H9 (cell line): ENCODE measurements at regions not wholly inside any gene's neighbourhood (a gene's known extent, or its start where the extent isn't known, plus 50 kb on each side); places are given as distances from the start of the nearest gene placed in this dataset.

Experiments
- DNase-seq: peaks from one replicate; pipeline ENCODE4 v3.0.0-alpha.2; 2017
- H2AFZ ChIP-seq: one replicate; pipeline ENCODE4 v1.6.1; 2013; ENCODE audit warnings: mild to moderate bottlenecking, low read length, control low read depth, moderate library complexity
- H2AK5ac ChIP-seq: 2 replicates; pipeline ENCODE4 v1.6.1; 2013; ENCODE audit warnings: low read length, control low read depth, mixed read lengths; ENCODE audit not compliant: insufficient read length
- H2BK120ac ChIP-seq: one replicate; pipeline ENCODE4 v1.6.1; 2013; ENCODE audit warnings: low read depth, mild to moderate bottlenecking, low read length, control low read depth, inconsistent platforms; ENCODE audit not compliant: poor library complexity, severe bottlenecking
- H2BK12ac ChIP-seq: 2 replicates; pipeline ENCODE4 v1.6.1; 2013; ENCODE audit warnings: low read length, control low read depth, mixed read lengths, low read depth; ENCODE audit not compliant: insufficient read length
- H2BK15ac ChIP-seq: 2 replicates; pipeline ENCODE4 v1.6.1; 2013; ENCODE audit warnings: low read depth, low read length, control low read depth
- H2BK20ac ChIP-seq: one replicate; pipeline ENCODE4 v1.6.1; 2013; ENCODE audit warnings: low read depth, mild to moderate bottlenecking, low read length, control low read depth, inconsistent platforms; ENCODE audit not compliant: poor library complexity, severe bottlenecking
- H2BK5ac ChIP-seq: 2 replicates; pipeline ENCODE4 v1.6.1; 2013; ENCODE audit warnings: low read length, control low read depth, mixed read lengths; ENCODE audit not compliant: insufficient read length
- H3K14ac ChIP-seq: 2 replicates; pipeline ENCODE4 v1.6.1; 2013; ENCODE audit warnings: low read length, control low read depth; ENCODE audit not compliant: insufficient read depth
- H3K18ac ChIP-seq: 2 replicates; pipeline ENCODE4 v1.6.1; 2013; ENCODE audit warnings: low read depth, mild to moderate bottlenecking, mixed read lengths, low read length, control low read depth; ENCODE audit not compliant: insufficient read length
- H3K23ac ChIP-seq: 2 replicates; pipeline ENCODE4 v1.6.1; 2013; ENCODE audit warnings: low read length, control low read depth, mixed read lengths, low read depth; ENCODE audit not compliant: insufficient read length
- H3K23me2 ChIP-seq: 2 replicates; pipeline ENCODE4 v1.6.1; 2013; ENCODE audit warnings: low read depth, mild to moderate bottlenecking, mixed read lengths, low read length, control low read depth; ENCODE audit not compliant: insufficient read length, poor library complexity, severe bottlenecking
- H3K27ac ChIP-seq: 2 replicates; pipeline ENCODE4 v1.5.1; 2013; ENCODE audit warnings: low read length, control low read depth, mixed read lengths, low read depth; ENCODE audit not compliant: insufficient read length
- H3K27me3 ChIP-seq: 2 replicates; pipeline ENCODE4 v1.6.1; 2013; ENCODE audit warnings: low read length, control low read depth, inconsistent platforms; ENCODE audit not compliant: insufficient read depth
- H3K4ac ChIP-seq: 2 replicates; pipeline ENCODE4 v1.6.1; 2013; ENCODE audit warnings: low read depth, mild to moderate bottlenecking, control low read depth, inconsistent platforms, low read length, moderate library complexity
- H3K4me1 ChIP-seq: 2 replicates; pipeline ENCODE4 v1.6.1; 2013; ENCODE audit warnings: low read length, control low read depth, inconsistent platforms; ENCODE audit not compliant: insufficient read depth
- H3K4me2 ChIP-seq: 2 replicates; pipeline ENCODE4 v1.6.1; 2013; ENCODE audit warnings: low read length, control low read depth, mixed read lengths; ENCODE audit not compliant: insufficient read length, insufficient read depth
- H3K56ac ChIP-seq: 2 replicates; pipeline ENCODE4 v1.6.1; 2013; ENCODE audit warnings: low read depth, mild to moderate bottlenecking, mixed read lengths, low read length, control low read depth; ENCODE audit not compliant: insufficient read length
- H3K79me1 ChIP-seq: 2 replicates; pipeline ENCODE4 v1.6.1; 2013; ENCODE audit warnings: low read depth, mild to moderate bottlenecking, moderate library complexity, low read length, control low read depth, inconsistent platforms; ENCODE audit not compliant: insufficient read depth, poor library complexity, severe bottlenecking
- H3K79me2 ChIP-seq: 2 replicates; pipeline ENCODE4 v1.6.1; 2013; ENCODE audit warnings: low read length, control low read depth, inconsistent platforms; ENCODE audit not compliant: insufficient read depth
- H3K9ac ChIP-seq: 2 replicates; pipeline ENCODE4 v1.6.1; 2013; ENCODE audit warnings: low read length, control low read depth, mixed read lengths; ENCODE audit not compliant: insufficient read length; ENCODE audit errors: extremely low read depth
- H3K9me3 ChIP-seq: one replicate; pipeline ENCODE4 v1.6.1; 2013; ENCODE audit warnings: low read depth, low read length, inconsistent platforms; ENCODE audit not compliant: control insufficient read depth
- H3T11ph ChIP-seq: one replicate; pipeline ENCODE4 v1.6.1; 2013; ENCODE audit warnings: mild to moderate bottlenecking, low read length, control low read depth, inconsistent platforms
- H4K20me1 ChIP-seq: one replicate; pipeline ENCODE4 v1.6.1; 2013; ENCODE audit not compliant: control insufficient read depth, insufficient read length, insufficient read depth
- H4K5ac ChIP-seq: 2 replicates; pipeline ENCODE4 v1.6.1; 2013; ENCODE audit warnings: low read depth, mild to moderate bottlenecking, mixed read lengths, low read length, control low read depth; ENCODE audit not compliant: insufficient read length
- H4K8ac ChIP-seq: replicated peaks from 2 replicates; pipeline ENCODE4 v1.6.1; 2013; ENCODE audit warnings: low read length, control low read depth, mixed read lengths, low read depth; ENCODE audit not compliant: insufficient read length
- H4K91ac ChIP-seq: 2 replicates; pipeline ENCODE4 v1.6.1; 2013; ENCODE audit warnings: low read depth, mild to moderate bottlenecking, moderate library complexity, mixed read lengths, low read length, control low read depth; ENCODE audit not compliant: insufficient read length
- H3K27ac Mint-ChIP-seq, 3 experiments: 2 replicates in 2 of 3; 3 replicates in 1 of 3; pipeline ENCODE4 v1.8.0; 2020 to 2021; ENCODE audit warnings: mixed read lengths in 3 of 3, mild to moderate bottlenecking in 1 of 3, moderate library complexity in 1 of 3
- H3K27me3 Mint-ChIP-seq: 2 replicates; pipeline ENCODE4 v1.8.0; 2021; ENCODE audit warnings: low read depth, mild to moderate bottlenecking, moderate library complexity, mixed read lengths
- H3K36me3 Mint-ChIP-seq, 3 experiments: 2 replicates in 2 of 3; 3 replicates in 1 of 3; pipeline ENCODE4 v1.8.0; 2020 to 2021; ENCODE audit warnings: low read depth in 3 of 3, mixed read lengths in 3 of 3; ENCODE audit not compliant: insufficient read depth in 1 of 3
- H3K4me1 Mint-ChIP-seq, 2 experiments: 2 replicates each; pipeline ENCODE4 v1.8.0; 2020; ENCODE audit warnings: mixed read lengths in 2 of 2
- H3K4me3 Mint-ChIP-seq, 2 experiments: 2 replicates in 1 of 2; 3 replicates in 1 of 2; pipeline ENCODE4 v1.8.0; 2020 to 2021; ENCODE audit warnings: mild to moderate bottlenecking in 2 of 2, mixed read lengths in 2 of 2, moderate library complexity in 1 of 2
- H3K9me3 Mint-ChIP-seq, 2 experiments: 2 replicates in 1 of 2; 3 replicates in 1 of 2; pipeline ENCODE4 v1.8.0; 2020; ENCODE audit warnings: mild to moderate bottlenecking in 2 of 2, mixed read lengths in 2 of 2, moderate library complexity in 1 of 2
- TF ChIP-seq, protein P1 (sequence below): fragments of 200-600 bp; sonication (generic); conservative IDR thresholded peaks from 3 replicates; pipeline ENCODE4 v1.8.0; 2021; ENCODE audit warnings: antibody characterized with exemption, mild to moderate bottlenecking

DNA sequence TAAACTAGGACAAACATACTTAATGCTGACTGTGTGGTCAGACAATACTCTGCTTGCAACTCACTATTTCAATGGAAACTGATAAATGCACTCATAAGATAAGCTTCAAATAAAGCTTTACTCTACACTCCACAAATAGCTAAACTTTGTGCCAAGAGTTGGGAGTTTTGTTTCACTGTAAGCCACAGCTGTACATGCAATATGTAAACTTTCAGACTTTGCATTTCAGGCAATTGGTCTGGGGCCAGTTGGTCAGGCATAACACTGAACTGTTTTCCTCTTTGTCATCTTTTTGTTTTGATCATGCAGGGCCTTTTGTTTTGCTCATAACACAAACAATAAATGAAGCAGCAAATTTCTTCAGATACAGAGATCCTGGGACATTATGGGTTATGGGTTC lies 426.2 kb downstream of the IPO8 start:
- Histone ChIP-seq H3K14ac (no peak overlapping the region), H2AK5ac (no peak overlapping the region), H3K56ac (no peak overlapping the region), H4K8ac (no peak overlapping the region), H2BK12ac (no peak overlapping the region), H3K27ac (no peak overlapping the region), H2BK15ac (no peak overlapping the region), H2BK5ac (no peak overlapping the region), H3K18ac (no peak overlapping the region), H3K23ac (no peak overlapping the region), H3K79me2 (no peaks in the 10 kb centered on the region), H3K79me1 (no peaks in the 10 kb centered on the region), H3K4ac (no peak overlapping the region), H3T11ph (no peak overlapping the region), H3K4me2 (no peak overlapping the region), H3K9me3 (no peaks in the 10 kb centered on the region), H4K5ac (no peak overlapping the region), H3K4me1 (no peaks in the 10 kb centered on the region), H4K91ac (no peak overlapping the region), H2BK20ac (no peak overlapping the region), H3K9ac (no peak overlapping the region), H2AFZ (no peak overlapping the region), H3K27me3 (no peaks in the 10 kb centered on the region), H3K23me2 (no peaks in the 10 kb centered on the region), H2BK120ac (no peak overlapping the region), H4K20me1 (no peaks in the 10 kb centered on the region)
- no peak overlapping the region; a peak in 2 of 7 replicates for H3K27ac Mint-ChIP-seq
- no peak for DNase-seq
- H3K36me3 Mint-ChIP-seq: peaks cover 9 to 19% (median 15%) of the 10 kb centered on the region in 3 experiments
- H3K4me3 Mint-ChIP-seq: no peak overlapping the region
- no peaks in the 10 kb centered on the region for H3K4me1 Mint-ChIP-seq
- TF ChIP-seq, protein P1, sequence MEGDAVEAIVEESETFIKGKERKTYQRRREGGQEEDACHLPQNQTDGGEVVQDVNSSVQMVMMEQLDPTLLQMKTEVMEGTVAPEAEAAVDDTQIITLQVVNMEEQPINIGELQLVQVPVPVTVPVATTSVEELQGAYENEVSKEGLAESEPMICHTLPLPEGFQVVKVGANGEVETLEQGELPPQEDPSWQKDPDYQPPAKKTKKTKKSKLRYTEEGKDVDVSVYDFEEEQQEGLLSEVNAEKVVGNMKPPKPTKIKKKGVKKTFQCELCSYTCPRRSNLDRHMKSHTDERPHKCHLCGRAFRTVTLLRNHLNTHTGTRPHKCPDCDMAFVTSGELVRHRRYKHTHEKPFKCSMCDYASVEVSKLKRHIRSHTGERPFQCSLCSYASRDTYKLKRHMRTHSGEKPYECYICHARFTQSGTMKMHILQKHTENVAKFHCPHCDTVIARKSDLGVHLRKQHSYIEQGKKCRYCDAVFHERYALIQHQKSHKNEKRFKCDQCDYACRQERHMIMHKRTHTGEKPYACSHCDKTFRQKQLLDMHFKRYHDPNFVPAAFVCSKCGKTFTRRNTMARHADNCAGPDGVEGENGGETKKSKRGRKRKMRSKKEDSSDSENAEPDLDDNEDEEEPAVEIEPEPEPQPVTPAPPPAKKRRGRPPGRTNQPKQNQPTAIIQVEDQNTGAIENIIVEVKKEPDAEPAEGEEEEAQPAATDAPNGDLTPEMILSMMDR: no peak
- no peaks in the 10 kb centered on the region; the same call in 1 of the 2 replicates for H3K27me3 Mint-ChIP-seq
- peaks cover 13 to 19% of the 10 kb centered on the region in 2 experiments for H3K9me3 Mint-ChIP-seq
